ENCODE measurements at regions not wholly inside any gene's neighbourhood (a gene's known extent, or its start where the extent isn't known, plus 50 kb on each side); places are given as distances from the start of the nearest gene placed in this dataset.

DNA sequence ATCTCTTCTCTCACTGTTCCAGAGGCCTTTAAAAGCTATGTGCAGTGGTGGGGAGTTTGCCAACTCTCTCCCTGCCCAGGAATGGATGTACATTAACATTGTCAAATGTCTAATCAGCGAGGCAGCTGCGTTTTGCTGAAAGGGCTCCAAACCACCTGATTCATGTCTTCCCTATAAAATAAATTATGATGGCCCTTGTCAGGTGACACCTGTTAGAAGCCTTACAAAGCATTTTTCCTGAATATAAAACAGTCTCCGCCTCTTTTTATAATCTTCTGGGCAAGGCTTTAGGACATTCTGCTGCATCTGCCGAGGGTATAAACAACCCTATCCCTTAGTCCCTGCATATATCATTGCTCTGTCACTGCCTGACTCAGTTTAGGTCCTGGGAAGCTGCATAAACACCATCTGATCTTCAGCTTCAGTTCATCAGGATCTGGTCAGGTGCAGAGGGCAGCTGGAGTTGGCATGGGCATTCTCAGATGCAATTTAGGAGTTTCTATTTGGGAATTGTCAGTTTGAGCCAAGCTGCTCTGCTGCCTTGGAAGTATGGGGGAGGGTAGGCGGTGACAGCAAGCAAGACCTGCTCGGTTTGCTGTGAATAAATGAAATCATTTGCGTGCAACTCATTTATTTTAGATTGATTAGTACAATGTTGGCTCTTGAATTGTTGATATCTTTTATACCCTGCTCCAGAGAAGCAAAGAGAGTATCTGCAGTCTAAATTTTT lies 103.5 kb downstream of the ACER2 start:
- Histone ChIP-seq H3K4me3 (ENCODE audit: low read depth, low read length, poor library complexity, severe bottlenecking) (no peak overlapping the region), H3K27ac (ENCODE audit: low read depth, low read length, poor library complexity, severe bottlenecking) (no peak overlapping the region), H3K9me3 (ENCODE audit: low read length) (no peaks in the 10 kb centered on the region), H3K36me3 (ENCODE audit: insufficient read depth, low read length) (no peaks in the 10 kb centered on the region), H3K79me2 (ENCODE audit: insufficient read depth, low read depth, low read length) (no peaks in the 10 kb centered on the region), H4K20me1 (ENCODE audit: insufficient read depth, low read length) (no peaks in the 10 kb centered on the region), H3K4me1 (ENCODE audit: insufficient read depth, low read length, poor library complexity, severe bottlenecking) (no peaks in the 10 kb centered on the region), H3K4me2 (ENCODE audit: low read length) (no peak overlapping the region), H2AFZ (ENCODE audit: low read length) (no peak overlapping the region), H3K9me2 (ENCODE audit: insufficient read depth, low read length) (no peaks in the 10 kb centered on the region)
- intact Hi-C loops (cut with micrococcal nuclease; ENCODE audit: unreplicated experiment): no loop called here
- ChIA-PET POLR2A (interaction anchor here (0.5 kb wide), 1 partner anchor 370 kb away, joined by 3 read pairs; no protein-coding TSS in a partner anchor), CTCF (ENCODE audit: unreplicated experiment) (no interaction called here)
- TF ChIP-seq EZH2phosphoT487 (IDR thresholded peaks at IDR 0.05; ENCODE audit: borderline replicate concordance, low read depth, low read length) (no peak), CTCF (conservative IDR thresholded peaks at IDR 0.05; ENCODE audit: low read length) (no peak)
- DNase-seq (ENCODE audit: low spot score): no peak
- BruUV-seq (replicated peaks): no TSS peak

DNA sequence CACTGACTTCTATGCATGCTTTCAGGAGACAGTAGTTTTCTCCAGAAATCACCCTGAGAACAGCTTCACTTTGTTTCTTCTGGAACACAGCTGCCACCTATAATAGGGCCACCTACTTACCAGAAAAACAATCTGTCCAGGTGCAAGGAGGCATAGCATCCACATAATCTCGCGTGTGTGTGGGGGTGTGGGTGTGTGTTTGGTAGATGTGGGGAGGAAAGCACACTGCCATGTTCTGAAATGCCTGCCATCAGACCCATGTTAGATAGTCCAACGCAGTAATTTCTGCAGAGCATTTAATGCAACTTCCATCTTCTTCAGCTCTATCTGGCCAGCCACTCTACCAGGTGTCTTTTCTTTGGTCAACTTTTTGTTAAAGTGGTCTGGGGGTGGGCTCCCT lies 102.9 kb downstream of the ACER2 start:
- Histone ChIP-seq H2AFZ (ENCODE audit: low read length) (no peak overlapping the region), H3K79me2 (ENCODE audit: insufficient read depth, low read depth, low read length) (no peaks in the 10 kb centered on the region), H3K4me2 (ENCODE audit: low read length) (no peak overlapping the region), H3K4me1 (ENCODE audit: insufficient read depth, low read length, poor library complexity, severe bottlenecking) (no peaks in the 10 kb centered on the region), H3K27ac (ENCODE audit: low read depth, low read length, poor library complexity, severe bottlenecking) (no peak overlapping the region), H4K20me1 (ENCODE audit: insufficient read depth, low read length) (no peaks in the 10 kb centered on the region), H3K9me2 (ENCODE audit: insufficient read depth, low read length) (no peaks in the 10 kb centered on the region), H3K4me3 (ENCODE audit: low read depth, low read length, poor library complexity, severe bottlenecking) (no peak overlapping the region), H3K9me3 (ENCODE audit: low read length) (no peaks in the 10 kb centered on the region), H3K36me3 (ENCODE audit: insufficient read depth, low read length) (no peaks in the 10 kb centered on the region)
- intact Hi-C loops (cut with micrococcal nuclease; ENCODE audit: unreplicated experiment): no loop called here
- DNase-seq (ENCODE audit: low spot score): no peak
- BruUV-seq (replicated peaks): no TSS peak
- ChIA-PET CTCF (ENCODE audit: unreplicated experiment) (no interaction called here), POLR2A (interaction anchor here (0.5 kb wide), 1 partner anchor 370 kb away, joined by 3 read pairs; no protein-coding TSS in a partner anchor)
- no peak for TF ChIP-seq CTCF (conservative IDR thresholded peaks at IDR 0.05; ENCODE audit: low read length)
- TF ChIP-seq EZH2phosphoT487 (IDR thresholded peaks at IDR 0.05; ENCODE audit: borderline replicate concordance, low read depth, low read length): no peak

DNA sequence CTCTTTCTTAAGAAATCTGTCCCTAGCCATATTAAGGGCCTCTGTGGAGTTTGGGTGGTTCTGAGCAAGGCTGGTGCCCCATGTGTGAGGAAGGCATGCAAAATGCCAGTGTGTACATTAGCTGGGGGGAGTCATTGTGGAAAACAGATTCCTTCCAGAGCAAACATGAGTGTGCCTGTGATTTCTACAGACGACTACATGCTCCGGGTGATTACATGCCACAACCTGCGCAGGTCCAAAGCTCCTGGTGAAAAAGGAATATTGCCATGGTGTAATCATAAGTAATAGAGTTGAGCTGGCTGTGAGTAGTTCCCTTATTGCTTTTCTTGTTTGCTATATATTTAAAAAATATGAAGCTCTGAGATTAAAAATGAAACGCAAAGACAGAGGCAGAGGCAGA lies 102.1 kb downstream of the ACER2 start:
- no peaks in the 10 kb centered on the region for H4K20me1 ChIP-seq (ENCODE audit: insufficient read depth, low read length)
- BruUV-seq (replicated peaks): no TSS peak
- no peak overlapping the region for H3K4me3 ChIP-seq (ENCODE audit: low read depth, low read length, poor library complexity, severe bottlenecking)
- no peaks in the 10 kb centered on the region for H3K79me2 ChIP-seq (ENCODE audit: insufficient read depth, low read depth, low read length)
- no peak overlapping the region for H3K27ac ChIP-seq (ENCODE audit: low read depth, low read length, poor library complexity, severe bottlenecking)
- intact Hi-C loops (cut with micrococcal nuclease; ENCODE audit: unreplicated experiment): no loop called here
- H2AFZ ChIP-seq (ENCODE audit: low read length): no peak overlapping the region
- ChIA-PET POLR2A (no interaction called here), CTCF (ENCODE audit: unreplicated experiment) (no interaction called here)
- no peaks in the 10 kb centered on the region for H3K9me2 ChIP-seq (ENCODE audit: insufficient read depth, low read length)
- no peak for TF ChIP-seq CTCF (conservative IDR thresholded peaks at IDR 0.05; ENCODE audit: low read length)
- no peak for TF ChIP-seq EZH2phosphoT487 (IDR thresholded peaks at IDR 0.05; ENCODE audit: borderline replicate concordance, low read depth, low read length)
- DNase-seq (ENCODE audit: low spot score): no peak
- no peak overlapping the region for H3K4me2 ChIP-seq (ENCODE audit: low read length)
- H3K36me3 ChIP-seq (ENCODE audit: insufficient read depth, low read length): no peaks in the 10 kb centered on the region
- no peaks in the 10 kb centered on the region for H3K4me1 ChIP-seq (ENCODE audit: insufficient read depth, low read length, poor library complexity, severe bottlenecking)
- H3K9me3 ChIP-seq (ENCODE audit: low read length): no peaks in the 10 kb centered on the region

Data from OCI-LY7 (cell line).